ENCODE measurements at regions not wholly inside any gene's neighbourhood (a gene's known extent, or its start where the extent isn't known, plus 50 kb on each side); places are given as distances from the start of the nearest gene placed in this dataset.

GRCh38 chr9:82597241-82598203, 465.4 kb downstream of the RASEF start:
- ChIA-PET POLR2A (no interaction called here), CTCF (interaction anchor here (1.1 to 2.4 kb wide), 2 partner anchors 9 to 12 kb away, joined by 4 to 16 read pairs; no protein-coding TSS in a partner anchor)
- no peak overlapping the region for H3K4me3 ChIP-seq (ENCODE audit: low read depth, low read length)
- no peak for TF ChIP-seq CTCF (IDR thresholded peaks at IDR 0.05; ENCODE audit: insufficient read depth, low read length, missing control alignments)
- no peak for DNase-seq (ENCODE audit: low read depth, low spot score)

DNA sequence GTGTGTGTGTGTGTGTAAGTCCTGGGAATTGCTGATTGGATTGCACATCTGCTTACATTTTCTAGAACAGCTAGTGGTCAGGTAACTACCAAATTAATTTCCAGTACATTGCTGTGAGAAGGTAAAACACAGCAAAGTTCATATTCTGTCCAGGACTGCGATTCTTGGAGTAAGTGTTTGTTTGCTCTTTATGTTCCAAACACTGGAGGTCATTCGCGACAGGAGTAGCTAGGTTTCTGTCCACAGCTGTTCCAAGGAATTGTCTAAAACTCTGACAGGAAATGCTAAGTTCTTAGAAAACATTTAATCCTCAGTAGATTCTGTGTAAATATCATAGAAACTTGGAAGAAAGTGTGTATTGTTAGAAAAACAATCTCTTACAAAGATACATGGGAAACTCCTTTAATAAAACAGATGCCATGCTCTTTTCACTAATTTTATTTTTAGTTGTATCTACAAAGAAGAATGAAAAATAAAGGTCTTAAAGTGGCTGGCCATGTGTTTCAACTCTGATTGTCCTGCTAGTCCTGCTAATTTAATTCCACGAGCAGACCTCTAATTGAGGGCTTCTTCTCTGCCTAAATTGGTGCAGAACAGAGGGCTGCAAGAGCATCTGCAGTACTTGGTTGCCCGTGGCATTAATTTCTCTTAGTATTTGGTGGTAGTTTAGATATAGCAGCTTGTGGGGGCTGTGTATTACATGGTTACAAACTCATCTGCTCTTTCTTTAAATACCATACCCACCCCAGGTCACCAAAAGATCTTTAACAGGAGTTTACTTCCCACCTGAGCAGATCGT, 464.5 kb downstream of the RASEF start:
- POLR2A ChIA-PET = no interaction called here
- no peak for TF ChIP-seq CTCF (IDR thresholded peaks at IDR 0.05; ENCODE audit: insufficient read depth, low read length, missing control alignments)
- DNase-seq (ENCODE audit: low read depth, low spot score) = no peak
- CTCF ChIA-PET = interaction anchor here (1.3 to 2.4 kb wide), 2 partner anchors 8 to 9 kb away, joined by 5 to 16 read pairs; no protein-coding TSS in a partner anchor
- H3K4me3 ChIP-seq (ENCODE audit: low read depth, low read length) = no peak overlapping the region

DNA sequence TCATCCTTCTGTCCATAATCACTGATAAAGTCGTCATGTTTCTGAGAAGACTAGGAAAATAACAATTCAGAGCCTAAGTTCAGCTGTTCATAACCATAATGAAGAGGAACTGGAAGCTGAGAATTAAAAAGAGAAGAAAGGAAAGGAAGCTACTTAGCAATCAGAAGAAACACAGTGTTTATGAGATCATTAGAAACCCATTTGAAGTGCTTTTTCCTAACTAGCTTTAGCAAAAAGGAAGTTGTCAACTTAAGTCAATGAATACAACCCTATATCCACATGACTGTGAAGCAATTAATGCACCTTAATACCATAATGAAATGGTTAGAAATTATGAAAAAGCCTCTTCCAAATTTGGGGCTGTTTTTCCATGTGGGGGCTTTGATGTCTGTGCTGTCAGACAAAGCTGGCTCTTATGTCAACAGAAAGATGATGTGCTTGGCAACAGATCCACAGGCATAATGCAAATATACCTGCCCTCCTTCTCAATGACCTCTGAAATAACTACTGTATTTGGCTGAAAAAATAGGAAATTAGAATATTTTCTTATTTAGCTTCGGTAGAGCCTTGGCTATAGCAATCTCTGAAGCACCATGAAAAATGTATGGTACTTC, 463.5 kb downstream of the RASEF start:
- ChIA-PET POLR2A (no interaction called here), CTCF (interaction anchor here (1.3 kb wide), 1 partner anchor 8 kb away, joined by 5 read pairs; no protein-coding TSS in a partner anchor)
- H3K4me3 ChIP-seq (ENCODE audit: low read depth, low read length) = no peak overlapping the region
- DNase-seq (ENCODE audit: low read depth, low spot score) = no peak
- no peak for TF ChIP-seq CTCF (IDR thresholded peaks at IDR 0.05; ENCODE audit: insufficient read depth, low read length, missing control alignments)

DNA sequence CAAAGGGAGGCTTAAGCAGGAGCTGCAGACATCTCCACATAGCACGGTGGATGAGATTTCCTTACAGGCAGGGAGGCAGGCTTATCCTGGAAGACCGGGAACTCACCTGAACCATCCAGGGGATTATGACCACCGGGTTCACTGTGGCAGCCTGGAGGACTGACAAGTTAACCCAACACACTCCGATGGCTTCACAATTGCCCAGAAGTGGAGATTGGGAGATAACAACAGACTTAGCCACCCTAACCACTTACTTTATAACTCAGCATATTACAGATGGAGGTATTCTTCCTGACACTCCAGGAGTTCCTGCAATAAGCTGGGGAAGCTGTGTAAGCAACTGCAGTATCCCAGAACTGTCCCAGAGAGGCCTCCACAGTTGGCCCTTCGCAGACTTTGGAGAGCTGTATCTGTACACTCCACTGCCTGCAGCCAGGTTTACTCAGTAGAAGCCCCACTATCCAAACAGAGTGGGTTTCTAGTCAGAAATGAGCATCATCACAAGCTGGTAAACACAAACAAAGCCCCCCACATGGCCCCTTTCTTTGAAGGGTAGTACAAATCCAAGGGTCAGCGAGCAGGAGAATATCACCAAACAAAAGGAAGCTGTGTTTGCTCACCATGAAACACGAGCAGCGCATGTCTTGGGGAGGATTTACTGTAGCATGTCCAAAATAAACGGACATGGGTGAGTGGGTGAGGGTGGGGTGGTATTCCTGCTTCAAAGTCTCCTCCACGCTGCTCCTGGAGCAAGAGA, 462.2 kb downstream of the RASEF start:
- no peak for DNase-seq (ENCODE audit: low read depth, low spot score)
- POLR2A ChIA-PET = interaction anchor here (0.5 kb wide), 1 partner anchor 310 kb away, joined by 3 read pairs; no protein-coding TSS in a partner anchor
- CTCF ChIA-PET = interaction anchor here (0.7 kb wide), 1 partner anchor 905 kb away, joined by 3 read pairs; no protein-coding TSS in a partner anchor
- H3K4me3 ChIP-seq (ENCODE audit: low read depth, low read length) = no peak overlapping the region
- no peak for TF ChIP-seq CTCF (IDR thresholded peaks at IDR 0.05; ENCODE audit: insufficient read depth, low read length, missing control alignments)

GRCh38 chr9:82601293-82601771, 461.6 kb downstream of the RASEF start:
- no peak overlapping the region for H3K4me3 ChIP-seq (ENCODE audit: low read depth, low read length)
- ChIA-PET CTCF (interaction anchor here (0.7 kb wide), 1 partner anchor 905 kb away, joined by 3 read pairs; no protein-coding TSS in a partner anchor), POLR2A (interaction anchor here (0.5 kb wide), 1 partner anchor 311 kb away, joined by 3 read pairs; no protein-coding TSS in a partner anchor)
- no peak for TF ChIP-seq CTCF (IDR thresholded peaks at IDR 0.05; ENCODE audit: insufficient read depth, low read length, missing control alignments)
- DNase-seq (ENCODE audit: low read depth, low spot score) = peak; percentile 16
